ENCODE measurements at regions not wholly inside any gene's neighbourhood (a gene's known extent, or its start where the extent isn't known, plus 50 kb on each side); places are given as distances from the start of the nearest gene placed in this dataset.
"Not testable (repeated sequence)": the region's sequence is repeated elsewhere in the genome, so short reads cannot be mapped to it uniquely, and the experiment has no call there.

DNA sequence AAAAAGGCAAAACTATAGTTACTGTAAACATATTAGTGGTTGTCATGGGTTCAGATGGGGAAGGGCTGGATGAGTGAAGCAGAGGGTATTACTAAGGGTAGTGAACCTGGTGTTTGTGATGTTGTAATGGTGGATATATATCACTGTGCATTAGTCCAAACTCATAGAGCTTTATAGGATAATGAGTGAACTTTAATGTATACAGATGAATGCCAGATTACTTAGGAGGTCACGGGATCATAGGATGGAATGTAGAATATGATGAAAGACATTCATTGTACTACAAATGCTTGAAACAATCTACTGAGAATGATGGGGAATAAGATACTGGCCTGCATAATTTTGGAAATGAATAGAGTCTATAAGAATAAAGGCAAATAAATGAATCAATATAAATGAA lies 226.7 kb upstream of the ZNF804A start:
- peak; percentile 30 for DNase-seq

DNA sequence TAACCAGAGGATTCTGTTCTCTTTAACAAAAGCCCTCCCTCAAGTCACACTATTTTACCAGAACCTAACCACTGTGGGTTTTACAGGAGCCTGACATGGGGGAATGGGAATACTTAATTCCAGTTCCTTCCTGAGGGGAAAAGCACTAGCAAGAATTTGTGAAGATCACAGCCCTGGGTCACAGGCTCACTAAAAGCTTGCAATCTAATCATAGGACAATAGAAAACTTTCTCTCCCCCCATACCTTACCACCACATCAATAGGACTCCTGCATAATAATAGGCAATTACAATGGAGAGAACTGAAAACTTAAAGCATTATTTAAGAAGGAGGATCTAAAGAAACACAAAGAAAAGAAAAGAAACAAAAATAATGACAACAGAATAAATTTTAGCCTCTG lies 225.8 kb upstream of the ZNF804A start:
- DNase-seq, result no peak

DNA sequence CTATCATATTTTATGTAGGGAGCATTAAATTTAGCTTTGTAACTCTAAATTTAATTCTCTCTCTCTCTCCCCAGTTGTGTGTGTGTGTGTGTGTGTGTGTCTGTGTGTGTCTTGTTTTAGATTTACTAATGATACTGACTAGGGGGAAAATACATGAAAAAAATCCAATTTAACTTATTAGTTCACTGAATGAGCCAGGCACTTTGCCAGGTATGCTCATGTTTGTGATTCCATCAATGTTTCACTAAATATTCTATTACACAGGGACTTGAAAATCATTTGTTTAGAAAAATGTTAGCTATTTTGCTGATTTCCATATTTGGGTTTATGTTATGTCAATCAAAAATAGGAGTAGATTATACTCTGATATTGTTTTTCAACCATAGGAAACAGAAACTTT lies 203.7 kb upstream of the ZNF804A start:
- peak; percentile 17 for DNase-seq

DNA sequence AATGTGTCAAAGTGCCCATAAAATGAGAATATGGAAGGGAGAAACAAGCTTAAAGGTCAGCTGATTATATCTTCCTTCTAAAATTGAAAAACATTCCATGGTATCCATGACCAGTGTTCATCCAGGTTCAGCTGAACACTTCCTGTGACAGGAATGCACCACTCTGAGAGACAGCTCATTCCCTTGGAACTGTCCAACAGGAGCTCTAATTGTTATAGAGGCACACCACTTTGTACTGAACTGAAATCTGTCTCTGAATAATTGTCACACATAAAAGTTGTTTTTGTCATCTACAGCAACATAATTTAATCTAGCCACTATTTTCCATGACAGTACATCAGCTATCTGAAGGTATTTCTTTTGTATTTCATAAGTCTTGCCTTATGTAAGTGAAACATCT lies 195.9 kb upstream of the ZNF804A start:
- peak; percentile 4 for DNase-seq

DNA sequence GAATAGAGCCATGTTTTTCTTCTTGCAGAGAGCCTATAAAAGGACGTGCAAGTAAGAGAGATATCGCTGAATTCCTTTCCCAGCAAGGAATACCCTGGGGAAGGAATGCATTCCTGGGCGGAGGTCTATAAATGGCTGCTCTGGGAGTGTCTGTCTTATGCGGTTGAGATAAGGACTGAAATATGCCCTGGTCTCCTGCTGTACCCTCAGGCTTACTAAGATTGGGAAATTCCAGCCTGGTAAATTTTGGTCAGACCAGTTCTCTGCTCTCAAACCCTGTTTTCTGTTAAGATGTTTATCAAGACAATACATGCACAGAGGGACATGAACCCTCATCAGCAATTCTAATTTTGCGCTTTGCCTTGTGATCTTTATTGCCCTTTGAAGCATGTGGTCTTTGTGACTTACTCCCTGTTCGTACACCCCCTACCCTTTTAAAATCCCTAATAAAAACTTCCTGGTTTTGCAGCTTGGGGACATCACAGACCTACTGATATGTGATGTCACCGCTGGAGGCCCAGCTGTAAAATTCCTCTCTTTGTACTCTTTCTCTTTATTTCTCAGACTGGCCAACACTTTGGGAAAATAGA lies 191.2 kb upstream of the ZNF804A start:
- DNase-seq, result not testable (repeated sequence)

DNA sequence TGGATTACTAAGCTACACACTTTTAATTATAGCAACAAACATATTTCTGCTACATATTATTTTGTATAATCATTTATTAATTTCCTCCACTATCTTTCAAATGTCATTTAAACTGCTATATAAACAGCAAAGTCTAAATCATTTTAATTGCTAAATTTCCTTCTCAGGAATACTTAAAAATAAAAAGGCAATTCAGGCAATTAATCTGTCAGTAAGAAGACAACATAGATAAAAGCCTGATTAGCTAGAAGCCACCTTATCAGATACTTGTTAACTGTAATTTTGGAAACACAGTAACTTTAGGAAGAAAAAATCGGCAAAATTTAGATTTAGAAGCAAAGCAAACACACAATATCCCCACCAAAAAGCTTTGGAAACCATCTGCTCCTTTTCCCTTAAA lies 188.2 kb upstream of the ZNF804A start:
- DNase-seq, result no peak

DNA sequence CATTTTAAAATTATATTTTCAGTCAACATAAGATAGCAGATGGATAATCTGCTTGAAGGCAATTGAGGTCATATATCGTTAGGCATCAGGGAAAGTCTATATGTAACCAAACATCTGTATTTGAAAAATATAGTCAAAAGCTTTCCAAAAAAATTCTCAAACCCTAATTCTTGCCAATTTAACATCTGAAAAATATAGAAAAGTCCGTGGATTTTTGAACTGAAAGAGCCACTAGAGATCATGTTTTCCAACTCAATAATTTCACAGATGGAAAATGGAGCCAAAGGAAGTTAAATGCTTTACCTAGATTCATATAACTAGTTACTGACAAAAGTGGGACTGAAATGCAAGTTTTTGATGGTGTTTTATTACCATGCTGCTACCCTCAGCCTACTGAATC lies 185.1 kb upstream of the ZNF804A start:
- no peak for DNase-seq

DNA sequence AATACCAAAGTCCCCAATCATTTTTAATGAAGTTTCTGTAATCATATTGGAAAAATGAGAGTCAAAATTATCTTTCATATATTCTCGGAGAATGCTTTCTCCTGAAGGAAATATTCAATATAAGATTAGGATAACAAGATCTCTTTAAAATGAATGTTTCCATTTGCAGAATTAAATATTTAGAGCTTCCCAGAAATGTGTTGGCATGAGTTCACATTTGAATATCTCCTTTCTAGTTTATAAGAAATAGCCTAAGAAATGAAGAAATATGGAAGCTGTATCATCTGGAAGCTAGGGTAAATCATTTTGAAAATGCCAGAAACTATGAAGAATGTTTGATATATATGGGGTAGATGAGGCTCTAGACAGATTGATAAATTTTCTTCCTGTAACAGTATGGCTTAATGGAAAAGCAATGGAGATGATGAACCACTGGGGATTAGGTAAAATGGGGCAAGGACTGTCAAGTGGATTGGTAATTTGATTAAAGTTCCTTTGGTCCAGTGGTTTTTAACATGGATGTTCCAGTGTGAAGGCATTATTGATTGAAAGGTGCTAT lies 184.6 kb upstream of the ZNF804A start:
- no peak for DNase-seq

DNA sequence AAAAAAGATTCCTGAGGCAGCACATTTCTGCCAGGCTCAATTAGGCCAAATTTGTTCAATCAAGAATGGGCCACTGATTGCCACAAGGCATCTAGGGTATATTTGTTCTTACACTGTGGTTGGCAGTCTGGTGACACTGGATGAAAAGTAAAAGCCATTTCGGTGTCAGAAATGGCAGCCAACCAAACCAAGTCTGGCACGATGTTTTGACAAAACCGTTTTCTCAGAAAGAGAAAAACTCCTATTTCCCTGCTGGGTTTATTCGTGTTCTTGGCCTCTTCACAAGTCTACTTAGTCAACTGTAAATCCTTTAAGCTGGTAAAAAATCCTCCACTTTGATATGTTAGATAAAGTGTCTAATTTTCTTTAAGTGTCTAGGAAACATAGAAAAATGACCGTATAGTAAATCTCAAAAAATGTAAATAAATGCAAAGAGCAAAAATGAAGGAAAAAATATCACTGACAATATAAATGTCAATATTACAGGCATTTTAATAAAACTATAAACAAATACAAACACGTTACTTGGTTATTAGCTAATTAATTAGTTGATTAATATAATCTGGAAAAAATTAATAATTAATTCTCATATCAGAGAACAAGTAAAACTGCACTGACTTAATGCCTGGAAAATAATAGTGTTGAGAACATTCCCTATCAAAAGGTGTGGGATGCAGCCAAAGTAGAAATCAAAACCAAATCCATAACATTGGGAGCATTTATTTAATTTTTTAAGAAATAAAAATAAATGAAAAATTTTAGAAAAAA lies 182.0 kb upstream of the ZNF804A start:
- DNase-seq, result no peak

DNA sequence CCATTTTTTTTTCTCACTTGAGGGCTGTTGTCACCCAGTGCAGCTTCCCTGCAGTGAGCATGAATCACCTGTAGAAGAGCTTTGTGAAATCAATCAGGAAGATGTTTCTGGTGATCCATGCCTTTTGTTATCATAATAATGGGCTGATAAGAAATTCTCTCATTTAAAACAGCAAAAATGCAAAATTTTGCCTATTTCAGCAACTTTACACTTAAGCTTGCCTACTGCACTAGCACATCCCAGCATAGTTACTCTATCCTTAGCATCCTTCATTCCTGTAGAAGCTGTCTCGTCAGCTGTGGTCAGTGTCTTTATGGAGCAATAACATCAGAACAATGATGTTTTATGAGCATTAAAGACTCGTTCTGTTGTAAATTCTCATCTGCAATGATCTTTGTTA lies 178.6 kb upstream of the ZNF804A start:
- DNase-seq, result no peak

DNA sequence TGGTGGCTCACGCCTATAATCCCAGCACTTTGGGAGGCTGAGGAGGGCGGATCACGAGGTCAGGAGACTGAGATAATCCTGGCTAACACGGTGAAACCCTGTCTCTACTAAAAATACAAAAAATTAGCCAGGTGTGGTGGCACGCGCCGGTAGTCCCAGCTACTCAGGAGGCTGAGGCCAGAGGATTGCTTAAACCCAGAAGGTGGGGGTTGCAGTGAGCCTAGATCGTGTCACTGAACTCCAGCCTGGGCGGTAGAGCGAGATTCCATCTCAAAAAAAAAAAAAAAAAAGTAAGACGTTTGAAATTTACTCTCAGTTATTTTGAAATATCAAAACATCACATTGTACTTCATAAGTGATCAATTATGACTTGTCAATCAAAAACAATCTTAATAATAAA lies 176.9 kb upstream of the ZNF804A start:
- not testable (repeated sequence) for DNase-seq

DNA sequence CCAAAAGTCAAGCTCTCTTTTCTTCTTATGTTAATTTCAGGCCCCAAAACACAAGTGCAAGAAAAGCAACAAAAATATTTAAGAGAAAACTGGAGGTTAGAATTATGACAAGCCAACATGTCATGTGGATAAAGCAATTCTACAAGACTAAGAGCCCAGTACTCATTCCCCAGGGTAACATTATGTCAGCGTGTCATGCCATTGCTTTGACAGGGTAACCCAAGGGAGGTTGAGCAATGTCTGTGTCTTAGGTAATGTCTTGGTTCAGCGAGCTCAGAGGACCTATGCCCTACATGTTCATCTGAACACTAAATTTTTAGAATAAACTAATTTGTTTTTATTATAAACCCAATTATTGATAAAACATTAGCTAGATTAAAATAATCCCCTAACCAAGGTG lies 173.2 kb upstream of the ZNF804A start:
- DNase-seq, result peak; percentile 27

DNA sequence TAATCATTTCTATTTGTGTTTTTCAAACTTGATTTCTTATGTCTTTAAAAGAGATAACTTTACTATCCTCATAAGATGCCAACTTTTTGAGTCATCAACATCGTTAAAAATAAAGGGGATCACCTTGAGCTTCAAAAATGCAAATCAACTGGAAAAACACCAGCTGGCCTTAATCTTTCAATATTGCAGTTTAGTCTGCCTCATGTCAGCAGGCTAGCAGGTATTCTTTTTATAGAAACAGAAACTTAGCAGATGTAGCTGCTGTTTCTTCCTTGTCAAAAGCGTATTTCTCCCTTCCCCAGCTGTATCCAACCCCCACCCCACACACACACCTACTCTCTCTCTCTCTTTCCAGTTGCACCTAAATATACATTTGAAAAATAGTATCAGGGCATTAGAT lies 154.1 kb upstream of the ZNF804A start:
- no peak for DNase-seq

DNA sequence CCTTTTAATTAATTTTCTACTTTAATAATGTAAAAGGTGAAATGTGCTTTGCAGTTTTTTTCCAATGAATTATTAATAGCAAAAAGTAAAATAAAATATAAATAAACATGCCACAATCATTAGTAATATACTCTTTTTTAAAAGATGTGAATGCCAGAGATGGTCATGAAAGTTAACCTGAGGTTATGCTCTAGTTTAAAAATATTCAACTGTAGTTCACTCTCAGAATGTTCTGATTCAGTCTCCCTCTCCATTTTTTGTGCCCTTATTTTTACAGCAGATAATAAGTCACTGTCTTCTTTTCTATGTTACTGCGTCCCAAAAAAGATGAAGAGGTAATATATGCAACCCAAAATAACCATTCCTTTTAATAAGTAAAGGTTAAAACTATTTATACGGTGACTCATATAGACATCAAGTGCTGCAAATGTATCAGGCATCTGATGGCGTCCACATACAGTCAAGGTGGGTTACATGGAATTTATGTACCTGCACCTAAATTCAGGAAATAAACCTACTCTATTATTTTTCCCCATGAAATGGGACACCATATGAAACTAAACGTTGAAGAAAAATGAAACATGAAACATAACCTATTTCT lies 153.6 kb upstream of the ZNF804A start:
- no peak for DNase-seq

DNA sequence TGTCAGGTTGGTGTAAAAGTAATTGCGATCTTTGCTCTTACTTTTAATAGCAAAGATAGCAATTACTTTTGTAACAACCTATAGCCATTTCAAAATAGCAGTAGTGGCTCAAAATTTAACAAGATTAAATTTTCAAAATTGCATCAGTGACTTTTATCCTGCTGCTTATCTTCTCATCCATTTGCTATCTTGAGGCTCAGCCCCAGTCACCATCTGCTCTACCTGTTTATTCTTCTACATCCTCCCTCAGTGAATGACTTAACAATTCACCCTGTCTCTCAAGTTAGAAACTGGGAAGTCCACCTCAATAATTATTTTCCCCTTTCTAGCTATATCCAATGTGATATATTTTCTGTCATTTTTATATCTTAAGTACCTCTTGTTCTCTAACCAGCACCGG lies 148.6 kb upstream of the ZNF804A start:
- no peak for DNase-seq

DNA sequence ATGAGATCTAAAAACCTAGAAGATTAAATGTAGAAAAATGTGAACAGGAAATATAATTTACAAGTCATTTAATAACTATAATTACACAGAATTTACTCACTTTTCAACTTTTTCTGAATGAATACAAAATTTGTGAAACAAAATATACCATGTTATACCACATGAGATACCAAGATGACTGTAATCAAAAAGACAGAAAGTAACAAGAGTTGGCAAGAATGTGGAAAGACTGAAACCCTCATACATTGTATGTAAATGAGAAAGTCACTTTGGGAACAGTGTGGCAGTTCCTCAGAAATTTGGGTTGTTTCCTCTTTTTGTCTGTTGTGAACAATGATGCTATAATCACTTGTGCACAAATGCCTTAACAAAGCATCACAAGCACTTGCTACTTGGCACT lies 145.4 kb upstream of the ZNF804A start:
- no peak for DNase-seq

DNA sequence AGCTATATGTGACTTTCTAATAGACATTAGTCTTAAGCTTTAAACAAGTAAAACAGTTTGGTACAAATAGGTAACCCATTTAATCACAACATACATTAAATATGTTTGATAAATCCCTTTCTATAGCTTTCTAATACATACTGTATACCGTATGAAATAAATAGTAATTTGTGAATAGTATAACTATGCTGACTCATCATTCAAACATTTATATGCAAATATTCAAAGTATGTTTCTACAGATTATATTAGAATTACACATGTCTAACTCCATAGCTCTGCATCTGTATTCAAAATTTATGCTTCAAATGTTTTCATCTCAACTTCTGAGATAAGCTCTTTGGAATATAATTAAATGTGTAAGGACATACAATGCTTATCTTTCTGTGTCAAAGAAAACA lies 142.7 kb upstream of the ZNF804A start:
- DNase-seq, result peak; percentile 5

DNA sequence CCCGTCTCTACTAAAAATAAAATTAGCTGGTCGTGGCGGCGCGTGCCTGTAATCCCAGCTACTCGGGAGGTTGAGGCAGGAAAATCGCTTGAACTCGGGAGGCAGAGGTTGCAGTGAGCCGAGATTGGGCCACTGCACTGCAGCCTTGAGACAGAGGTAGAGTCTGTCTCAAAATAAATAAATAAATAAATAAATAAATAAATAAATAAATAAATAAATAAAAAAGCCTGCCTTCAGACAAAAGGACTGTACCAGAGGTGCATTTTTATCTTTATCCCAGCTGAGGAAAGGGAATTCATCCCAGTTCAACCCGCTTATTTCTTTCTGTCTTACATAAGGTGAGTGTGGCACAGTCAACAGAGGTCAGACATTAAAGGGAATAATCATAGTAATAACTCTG lies 141.6 kb upstream of the ZNF804A start:
- DNase-seq, result not testable (repeated sequence)

DNA sequence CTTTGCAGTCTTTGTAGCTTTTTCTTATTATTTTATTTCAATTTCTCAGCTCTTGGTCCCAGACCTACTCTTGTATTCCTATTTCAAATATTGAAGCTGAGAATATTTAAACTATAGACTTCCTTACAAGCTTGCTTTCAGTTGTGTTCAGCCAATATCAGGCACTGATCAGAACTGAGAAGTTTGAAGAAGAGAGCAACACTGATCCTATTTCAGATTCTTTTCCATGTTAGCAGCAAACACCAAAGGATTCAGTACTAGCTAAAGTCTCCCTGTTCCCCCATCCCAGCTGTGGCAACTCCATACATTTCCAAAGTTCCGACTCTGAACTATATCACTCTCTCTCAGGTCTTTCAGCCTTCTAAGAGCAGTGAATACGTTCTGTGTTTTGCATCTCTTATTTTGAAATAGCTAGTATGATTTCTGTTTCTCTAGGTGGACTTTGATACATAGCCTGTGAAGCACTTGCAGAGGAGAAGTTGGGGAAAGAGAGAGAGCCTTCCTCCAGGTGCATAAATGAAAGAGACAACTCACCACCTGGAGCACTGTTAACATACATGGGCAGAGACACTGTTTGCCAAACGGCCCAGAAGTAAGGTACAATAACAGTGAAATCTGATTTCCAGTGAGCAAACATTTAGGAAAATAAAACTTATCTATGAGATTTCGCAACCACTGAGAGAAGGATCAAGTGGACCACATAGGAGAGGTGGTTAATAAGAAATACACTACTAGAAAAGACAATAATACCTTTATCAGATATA lies 135.0 kb upstream of the ZNF804A start:
- no peak for DNase-seq

DNA sequence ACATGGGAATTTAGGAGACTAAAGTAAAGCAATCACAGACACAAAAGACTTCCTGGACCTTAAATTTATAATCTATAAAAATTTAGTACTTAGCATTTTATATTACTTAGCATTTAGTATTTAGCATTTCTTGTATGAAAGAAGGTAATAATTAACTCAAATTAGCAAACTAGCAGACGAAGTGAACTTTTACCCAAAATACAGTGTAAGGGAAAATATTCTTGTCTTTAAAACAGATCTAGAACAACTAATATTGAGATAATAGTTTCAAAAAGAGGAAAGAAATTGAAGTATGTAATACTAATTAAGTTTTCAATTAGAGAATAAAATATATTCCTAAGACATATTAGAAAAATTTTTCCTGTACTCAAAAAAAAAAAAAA lies 134.5 kb upstream of the ZNF804A start:
- no peak for DNase-seq

DNA sequence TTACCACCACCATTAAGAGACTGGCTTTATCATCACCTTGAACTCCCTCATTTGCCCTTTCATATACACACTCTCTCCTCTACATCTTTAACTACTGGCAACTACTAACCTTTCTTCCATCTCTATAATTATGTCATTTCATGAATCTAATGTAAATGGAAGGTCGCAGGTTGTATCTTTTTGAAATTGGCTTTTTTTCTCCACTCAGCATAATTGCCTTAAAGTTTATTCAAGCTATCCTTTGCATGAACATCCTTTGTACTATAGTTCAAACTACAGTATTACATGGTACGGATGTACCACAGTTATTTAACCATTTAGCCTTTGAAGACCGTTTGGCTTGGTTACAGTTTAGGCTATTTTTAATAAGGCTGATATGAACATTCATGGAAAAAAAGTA lies 129.5 kb upstream of the ZNF804A start:
- DNase-seq, result no peak

DNA sequence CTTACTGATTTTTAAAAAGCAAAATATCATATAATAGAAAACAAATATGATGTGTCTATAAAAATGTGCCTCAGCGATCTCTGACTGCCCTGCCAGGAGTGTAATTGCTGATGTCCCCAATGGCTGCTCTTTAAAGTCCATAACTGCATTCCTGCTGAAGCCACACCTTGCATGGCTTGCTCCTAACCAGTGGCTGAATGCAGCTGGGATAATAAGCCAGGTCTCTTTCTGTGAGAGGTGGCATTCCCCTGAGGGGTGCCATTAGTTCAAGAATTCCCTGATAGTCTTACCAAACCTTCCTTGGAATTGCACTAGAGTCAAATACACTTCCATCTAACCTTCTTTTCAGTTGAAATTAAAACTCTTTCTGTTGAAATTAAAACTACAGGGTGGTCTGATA lies 125.8 kb upstream of the ZNF804A start:
- no peak for DNase-seq

DNA sequence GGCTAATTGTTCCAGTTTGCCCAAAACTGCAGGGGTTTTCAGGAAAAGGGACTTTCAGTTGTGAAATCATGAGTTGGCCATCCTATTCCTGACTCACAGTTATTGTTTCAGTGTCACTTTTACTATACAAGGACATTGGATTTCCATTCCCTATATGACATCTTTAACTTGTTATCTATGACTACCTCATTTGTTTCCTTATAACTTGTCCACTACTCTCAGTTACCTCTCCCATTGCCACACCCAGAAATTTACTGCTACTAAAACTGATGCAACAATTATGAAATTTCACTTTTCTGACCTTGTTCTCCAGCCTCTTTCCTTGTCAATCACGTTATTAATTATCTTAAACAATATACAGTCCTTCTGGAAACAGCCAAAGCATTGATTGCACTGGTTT lies 116.5 kb upstream of the ZNF804A start:
- DNase-seq, result no peak

DNA sequence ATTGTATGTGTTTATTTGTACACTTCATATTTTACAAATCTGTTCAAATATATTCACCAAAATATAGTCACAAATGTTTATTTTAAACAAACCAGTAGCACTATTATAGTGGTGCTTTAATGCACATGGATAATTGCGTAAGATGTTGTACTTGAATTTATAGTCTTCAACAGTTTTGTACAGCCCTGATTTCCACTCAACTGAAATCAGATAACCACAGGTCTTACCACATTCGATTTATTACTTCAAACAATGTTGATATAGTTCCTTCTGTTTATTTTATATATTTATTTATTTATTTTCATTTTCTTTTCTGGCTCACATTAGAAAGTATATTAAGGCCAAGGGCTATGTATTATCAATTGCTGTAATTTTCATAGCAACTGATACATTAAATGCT lies 99.4 kb upstream of the ZNF804A start:
- DNase-seq, result no peak

Data from fibroblast of upper back skin (primary cell).